Liver (tissue), 8 donors: ENCODE measurements at regions not wholly inside any gene's neighbourhood (a gene's known extent, or its start where the extent isn't known, plus 50 kb on each side); places are given as distances from the start of the nearest gene placed in this dataset.

Experiments
- DNase-seq: peaks from one replicate; pipeline ENCODE4 v3.0.0-alpha.2; 2017; ENCODE audit warnings: low spot score
- H3K27ac ChIP-seq, 2 donors: one replicate each; pipeline ENCODE4 v1.7.0; 2013; ENCODE audit warnings: inconsistent platforms in 2 of 2, low read length in 2 of 2, control low read depth in 1 of 2, low read depth in 1 of 2, mild to moderate bottlenecking in 1 of 2
- H3K27me3 ChIP-seq, 4 donors: one replicate each; pipeline versions ENCODE4 v1.6.1 to v1.7.0; 2013; ENCODE audit warnings: low read length in 3 of 4, inconsistent platforms in 1 of 4, mild to moderate bottlenecking in 1 of 4, moderate library complexity in 1 of 4; ENCODE audit not compliant: control insufficient read depth in 4 of 4, insufficient read depth in 4 of 4
- H3K36me3 ChIP-seq, 4 donors: one replicate each; pipeline versions ENCODE4 v1.6.1 to v1.7.0; 2013; ENCODE audit warnings: low read length in 3 of 4, mild to moderate bottlenecking in 3 of 4, low read depth in 1 of 4, moderate library complexity in 1 of 4; ENCODE audit not compliant: control insufficient read depth in 4 of 4, insufficient read depth in 3 of 4
- H3K4me1 ChIP-seq, 4 donors: one replicate each; pipeline versions ENCODE4 v1.6.1 to v1.7.0; 2013; ENCODE audit warnings: low read length in 3 of 4, mild to moderate bottlenecking in 3 of 4, moderate library complexity in 1 of 4; ENCODE audit not compliant: control insufficient read depth in 4 of 4, insufficient read depth in 4 of 4
- H3K4me3 ChIP-seq, 3 donors: one replicate each; pipeline versions ENCODE4 v1.6.1 to v1.7.0; 2013; ENCODE audit warnings: low read length in 3 of 3, control low read depth in 1 of 3, low read depth in 1 of 3, mild to moderate bottlenecking in 1 of 3
- H3K9ac ChIP-seq, 2 donors: one replicate each; pipeline ENCODE4 v1.7.0; 2013; ENCODE audit warnings: low read length in 2 of 2, mild to moderate bottlenecking in 2 of 2, moderate library complexity in 2 of 2, control low read depth in 1 of 2, low read depth in 1 of 2
- H3K9me3 ChIP-seq, 4 donors: one replicate each; pipeline versions ENCODE4 v1.6.1 to v1.7.0; 2013; ENCODE audit warnings: low read length in 3 of 4; ENCODE audit not compliant: control insufficient read depth in 4 of 4
- EGR1 ChIP-seq, 2 donors: IDR thresholded peaks; 2 replicates each; pipeline ENCODE4 v1.6.1; 2016 to 2018; ENCODE audit warnings: antibody characterized with exemption in 2 of 2, low read depth in 2 of 2
- FOXA1 ChIP-seq: IDR thresholded peaks from 2 replicates; pipeline ENCODE4 v1.6.1; 2016; ENCODE audit warnings: antibody characterized with exemption
- FOXA2 ChIP-seq: IDR thresholded peaks from 2 replicates; pipeline ENCODE4 v1.6.1; 2016; ENCODE audit warnings: antibody characterized with exemption
- GABPA ChIP-seq, 2 donors: IDR thresholded peaks in 1 of 2; conservative IDR thresholded peaks in 1 of 2; 2 replicates each; pipeline ENCODE4 v1.6.1; 2016; ENCODE audit warnings: antibody characterized with exemption in 2 of 2, mild to moderate bottlenecking in 1 of 2, moderate library complexity in 1 of 2
- HNF4A ChIP-seq, 2 donors: conservative IDR thresholded peaks; 2 replicates each; pipeline ENCODE4 v1.6.1; 2016; ENCODE audit warnings: antibody characterized with exemption in 2 of 2, mild to moderate bottlenecking in 2 of 2
- JUND ChIP-seq, 2 donors: IDR thresholded peaks; 2 replicates each; pipeline ENCODE4 v1.6.1; 2016; ENCODE audit warnings: antibody characterized with exemption in 2 of 2
- NR2F2 ChIP-seq: IDR thresholded peaks from 2 replicates; pipeline ENCODE4 v1.6.1; 2016; ENCODE audit warnings: antibody characterized with exemption
- RAD21 ChIP-seq, 2 donors: IDR thresholded peaks; 2 replicates each; pipeline ENCODE4 v1.6.1; 2016; ENCODE audit warnings: antibody characterized with exemption in 2 of 2, mild to moderate bottlenecking in 2 of 2
- RXRA ChIP-seq, 2 donors: IDR thresholded peaks; 2 replicates each; pipeline ENCODE4 v1.6.1; 2017 to 2018; ENCODE audit warnings: antibody characterized with exemption in 2 of 2, mild to moderate bottlenecking in 1 of 2
- SP1 ChIP-seq: IDR thresholded peaks from 2 replicates; pipeline ENCODE4 v1.6.1; 2018; ENCODE audit warnings: antibody characterized with exemption, mild to moderate bottlenecking
- YY1 ChIP-seq: IDR thresholded peaks from 2 replicates; pipeline ENCODE4 v1.6.1; 2016; ENCODE audit warnings: antibody characterized with exemption, mild to moderate bottlenecking
- WGBS: extraction: QIAGEN DNeasy Blood & Tissue Kit; methylation state at CpG from one replicate; pipeline ENCODE4 v1.1.7; 2013; 5-methylcytosine and 5-hydroxymethylcytosine counted together
- TF ChIP-seq, protein P1 (sequence below): IDR thresholded peaks from 2 replicates; pipeline ENCODE4 v1.6.1; 2016; ENCODE audit warnings: antibody characterized with exemption, mild to moderate bottlenecking
- TF ChIP-seq, protein P2 (sequence below): IDR thresholded peaks from 2 replicates; pipeline ENCODE4 v1.6.1; 2016; ENCODE audit warnings: antibody characterized with exemption
- TF ChIP-seq, protein P3 (sequence below): IDR thresholded peaks from 2 replicates; pipeline ENCODE4 v1.6.1; 2016; ENCODE audit warnings: antibody characterized with exemption
- TF ChIP-seq, protein P4 (sequence below): fragments of 150-350 bp; IDR thresholded peaks from 2 replicates; pipeline ENCODE4 v1.5.1; 2017; ENCODE audit warnings: improper control_type of control experiment, low read depth, low read length; ENCODE audit not compliant: missing input control
- donor health status: healthy.
- donor health status: healthy.
- donor health status: healthy.
- donor health status: healthy.
- donor health status: healthy.

DNA sequence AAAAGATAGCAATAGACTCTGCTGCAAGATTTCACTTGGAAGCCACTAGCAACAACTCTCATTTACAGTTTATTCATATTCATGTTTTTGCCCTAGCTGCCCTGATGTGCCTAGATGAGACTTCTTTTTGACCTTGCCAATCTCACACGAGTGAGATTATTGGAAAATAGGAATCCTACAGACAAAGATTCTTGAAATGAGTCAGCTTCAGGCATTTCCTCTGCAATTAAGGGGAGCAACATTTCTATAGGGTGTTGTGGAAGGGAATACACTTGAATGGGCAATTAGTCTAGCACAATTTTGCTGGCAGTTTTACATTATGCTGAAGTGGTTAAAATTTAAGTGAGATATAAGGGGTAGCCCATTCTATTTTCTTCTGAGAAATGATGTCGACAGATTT is 217.0 kb upstream of the FAT4 start:
- no peak for DNase-seq
- TF ChIP-seq EGR1 (IDR thresholded peaks at IDR 0.05; ENCODE audit: low read depth in 2 of 2) (no peak), JUND (IDR thresholded peaks at IDR 0.05) (no peak), RAD21 (IDR thresholded peaks at IDR 0.05) (no peak), HNF4A (conservative IDR thresholded peaks at IDR 0.05) (no peak), FOXA1 (no peak), RXRA (IDR thresholded peaks at IDR 0.05) (no peak)
- TF ChIP-seq, protein P1, sequence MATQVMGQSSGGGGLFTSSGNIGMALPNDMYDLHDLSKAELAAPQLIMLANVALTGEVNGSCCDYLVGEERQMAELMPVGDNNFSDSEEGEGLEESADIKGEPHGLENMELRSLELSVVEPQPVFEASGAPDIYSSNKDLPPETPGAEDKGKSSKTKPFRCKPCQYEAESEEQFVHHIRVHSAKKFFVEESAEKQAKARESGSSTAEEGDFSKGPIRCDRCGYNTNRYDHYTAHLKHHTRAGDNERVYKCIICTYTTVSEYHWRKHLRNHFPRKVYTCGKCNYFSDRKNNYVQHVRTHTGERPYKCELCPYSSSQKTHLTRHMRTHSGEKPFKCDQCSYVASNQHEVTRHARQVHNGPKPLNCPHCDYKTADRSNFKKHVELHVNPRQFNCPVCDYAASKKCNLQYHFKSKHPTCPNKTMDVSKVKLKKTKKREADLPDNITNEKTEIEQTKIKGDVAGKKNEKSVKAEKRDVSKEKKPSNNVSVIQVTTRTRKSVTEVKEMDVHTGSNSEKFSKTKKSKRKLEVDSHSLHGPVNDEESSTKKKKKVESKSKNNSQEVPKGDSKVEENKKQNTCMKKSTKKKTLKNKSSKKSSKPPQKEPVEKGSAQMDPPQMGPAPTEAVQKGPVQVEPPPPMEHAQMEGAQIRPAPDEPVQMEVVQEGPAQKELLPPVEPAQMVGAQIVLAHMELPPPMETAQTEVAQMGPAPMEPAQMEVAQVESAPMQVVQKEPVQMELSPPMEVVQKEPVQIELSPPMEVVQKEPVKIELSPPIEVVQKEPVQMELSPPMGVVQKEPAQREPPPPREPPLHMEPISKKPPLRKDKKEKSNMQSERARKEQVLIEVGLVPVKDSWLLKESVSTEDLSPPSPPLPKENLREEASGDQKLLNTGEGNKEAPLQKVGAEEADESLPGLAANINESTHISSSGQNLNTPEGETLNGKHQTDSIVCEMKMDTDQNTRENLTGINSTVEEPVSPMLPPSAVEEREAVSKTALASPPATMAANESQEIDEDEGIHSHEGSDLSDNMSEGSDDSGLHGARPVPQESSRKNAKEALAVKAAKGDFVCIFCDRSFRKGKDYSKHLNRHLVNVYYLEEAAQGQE, result no peak
- H3K9ac ChIP-seq, result no peak overlapping the region
- H3K27ac ChIP-seq, result no peak overlapping the region
- H3K36me3 ChIP-seq, result no peaks in the 10 kb centered on the region
- 58% methylated on average over 2 of the region's 2 CpGs for WGBS
- no peak overlapping the region for H3K4me3 ChIP-seq
- no peaks in the 10 kb centered on the region for H3K9me3 ChIP-seq
- no peaks in the 10 kb centered on the region for H3K4me1 ChIP-seq
- H3K27me3 ChIP-seq, result peaks cover 0 to 2% (median 0%) of the 10 kb centered on the region in 4 donors

DNA sequence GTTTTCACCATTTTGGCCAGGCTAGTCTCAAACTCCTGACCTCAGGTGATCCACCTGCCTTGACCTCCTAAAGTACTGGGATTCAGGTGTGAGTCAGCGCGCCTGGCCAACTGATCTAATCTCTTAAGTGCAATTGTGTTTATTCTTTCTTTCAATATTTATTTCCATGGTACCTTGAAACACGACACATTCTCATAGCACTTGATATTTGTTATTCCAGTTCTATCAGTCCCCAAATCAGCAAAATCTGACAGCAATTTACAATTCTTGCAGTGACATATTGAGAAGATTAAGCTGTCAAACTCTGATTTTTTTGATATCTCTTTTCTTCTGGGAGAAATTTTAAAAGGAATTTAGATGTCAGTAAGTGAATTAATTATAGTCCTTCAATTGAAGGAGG is 218.1 kb upstream of the FAT4 start:
- H3K4me1 ChIP-seq, result no peaks in the 10 kb centered on the region
- no peak overlapping the region for H3K4me3 ChIP-seq
- no peak overlapping the region for H3K9ac ChIP-seq
- 81% methylated on average over 3 of the region's 3 CpGs for WGBS
- no peak for DNase-seq
- no peaks in the 10 kb centered on the region for H3K36me3 ChIP-seq
- TF ChIP-seq, protein P2, sequence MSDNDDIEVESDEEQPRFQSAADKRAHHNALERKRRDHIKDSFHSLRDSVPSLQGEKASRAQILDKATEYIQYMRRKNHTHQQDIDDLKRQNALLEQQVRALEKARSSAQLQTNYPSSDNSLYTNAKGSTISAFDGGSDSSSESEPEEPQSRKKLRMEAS, result no peak
- TF ChIP-seq JUND (IDR thresholded peaks at IDR 0.05) (no peak), FOXA1 (no peak), EGR1 (IDR thresholded peaks at IDR 0.05; ENCODE audit: low read depth in 2 of 2) (no peak), HNF4A (conservative IDR thresholded peaks at IDR 0.05) (no peak), FOXA2 (no peak), RXRA (IDR thresholded peaks at IDR 0.05) (no peak)
- TF ChIP-seq, protein P3, sequence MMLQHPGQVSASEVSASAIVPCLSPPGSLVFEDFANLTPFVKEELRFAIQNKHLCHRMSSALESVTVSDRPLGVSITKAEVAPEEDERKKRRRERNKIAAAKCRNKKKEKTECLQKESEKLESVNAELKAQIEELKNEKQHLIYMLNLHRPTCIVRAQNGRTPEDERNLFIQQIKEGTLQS, result no peak
- TF ChIP-seq, protein P4, sequence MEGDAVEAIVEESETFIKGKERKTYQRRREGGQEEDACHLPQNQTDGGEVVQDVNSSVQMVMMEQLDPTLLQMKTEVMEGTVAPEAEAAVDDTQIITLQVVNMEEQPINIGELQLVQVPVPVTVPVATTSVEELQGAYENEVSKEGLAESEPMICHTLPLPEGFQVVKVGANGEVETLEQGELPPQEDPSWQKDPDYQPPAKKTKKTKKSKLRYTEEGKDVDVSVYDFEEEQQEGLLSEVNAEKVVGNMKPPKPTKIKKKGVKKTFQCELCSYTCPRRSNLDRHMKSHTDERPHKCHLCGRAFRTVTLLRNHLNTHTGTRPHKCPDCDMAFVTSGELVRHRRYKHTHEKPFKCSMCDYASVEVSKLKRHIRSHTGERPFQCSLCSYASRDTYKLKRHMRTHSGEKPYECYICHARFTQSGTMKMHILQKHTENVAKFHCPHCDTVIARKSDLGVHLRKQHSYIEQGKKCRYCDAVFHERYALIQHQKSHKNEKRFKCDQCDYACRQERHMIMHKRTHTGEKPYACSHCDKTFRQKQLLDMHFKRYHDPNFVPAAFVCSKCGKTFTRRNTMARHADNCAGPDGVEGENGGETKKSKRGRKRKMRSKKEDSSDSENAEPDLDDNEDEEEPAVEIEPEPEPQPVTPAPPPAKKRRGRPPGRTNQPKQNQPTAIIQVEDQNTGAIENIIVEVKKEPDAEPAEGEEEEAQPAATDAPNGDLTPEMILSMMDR, result no peak
- H3K27me3 ChIP-seq, result peaks cover 0 to 2% (median 0%) of the 10 kb centered on the region in 4 donors
- H3K27ac ChIP-seq, result no peak overlapping the region
- no peaks in the 10 kb centered on the region for H3K9me3 ChIP-seq

DNA sequence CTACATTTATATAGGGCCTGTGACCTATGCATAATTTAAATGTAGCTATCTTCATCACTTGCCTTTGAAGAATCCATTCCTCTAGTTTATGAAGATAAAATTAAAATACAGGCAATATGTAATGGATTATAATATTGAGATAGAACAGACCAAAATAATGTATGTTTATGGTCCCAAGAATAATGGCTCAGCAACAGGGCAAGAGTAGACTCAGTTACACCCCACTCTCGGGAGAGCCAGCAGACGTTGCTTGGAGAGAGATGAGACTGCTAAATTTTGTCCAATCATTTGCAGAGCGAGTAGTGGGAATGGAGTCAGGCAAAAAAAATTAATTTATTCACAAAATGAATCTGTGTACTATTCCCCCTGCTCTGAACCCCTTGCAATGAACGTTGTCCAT is 223.2 kb upstream of the FAT4 start:
- Histone ChIP-seq H3K4me3 (no peak overlapping the region), H3K27ac (no peak overlapping the region), H3K27me3 (peaks cover 0 to 2% (median 0%) of the 10 kb centered on the region in 4 donors), H3K4me1 (no peaks in the 10 kb centered on the region), H3K36me3 (no peaks in the 10 kb centered on the region), H3K9ac (no peak overlapping the region), H3K9me3 (no peaks in the 10 kb centered on the region)
- 84% methylated on average over 4 of the region's 4 CpGs for WGBS
- no peak for TF ChIP-seq FOXA2
- TF ChIP-seq GABPA (IDR thresholded peaks at IDR 0.05 in 1 of 2, conservative IDR thresholded peaks at IDR 0.05 in 1 of 2), result no peak
- TF ChIP-seq, protein P1, result no peak
- TF ChIP-seq JUND (IDR thresholded peaks at IDR 0.05), result no peak
- TF ChIP-seq RAD21 (IDR thresholded peaks at IDR 0.05), result no peak
- no peak for TF ChIP-seq FOXA1
- TF ChIP-seq NR2F2, result no peak
- TF ChIP-seq YY1, result no peak
- TF ChIP-seq SP1, result no peak
- TF ChIP-seq EGR1 (IDR thresholded peaks at IDR 0.05; ENCODE audit: low read depth in 2 of 2), result no peak
- DNase-seq, result no peak
